ENCODE measurements at regions not wholly inside any gene's neighbourhood (a gene's known extent, or its start where the extent isn't known, plus 50 kb on each side); places are given as distances from the start of the nearest gene placed in this dataset.
"Not testable (repeated sequence)": the region's sequence is repeated elsewhere in the genome, so short reads cannot be mapped to it uniquely, and the experiment has no call there.

DNA sequence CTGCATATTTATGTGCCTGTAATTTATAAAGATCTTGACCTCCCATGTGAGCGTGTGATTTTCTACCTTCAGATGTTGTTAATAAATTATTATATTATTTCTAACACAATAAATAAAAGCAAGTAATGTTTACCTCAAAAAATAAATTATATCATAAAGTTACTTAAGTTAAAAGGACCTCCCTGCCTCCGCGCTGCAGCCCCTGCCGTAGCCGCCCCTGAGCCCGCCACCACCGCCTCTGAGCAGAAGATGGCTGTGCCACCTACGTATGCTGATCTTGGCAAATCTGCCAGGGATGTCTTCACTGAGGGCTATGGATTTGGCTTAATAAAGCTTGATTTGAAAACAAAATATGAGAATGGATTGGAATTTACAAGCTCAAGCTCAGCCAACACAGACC is 119.6 kb upstream of the BRWD3 start:
- H3K9me3 Mint-ChIP-seq: peaks cover 0 to 13% of the 10 kb centered on the region in 2 donors

GRCh38 chrX:80917919-80918318 is 108.2 kb upstream of the BRWD3 start:
- no peaks in the 10 kb centered on the region for H3K4me1 Mint-ChIP-seq
- H3K27ac Mint-ChIP-seq: peak overlapping the region in 1 of 2 donors; percentile 33
- no peak overlapping the region for H3K4me3 Mint-ChIP-seq
- no peak for DNase-seq
- no peaks in the 10 kb centered on the region for H3K9me3 Mint-ChIP-seq
- ATAC-seq: no peak
- H3K27me3 Mint-ChIP-seq: no peaks in the 10 kb centered on the region

More for the DNA sequence above, 119.6 kb upstream of the BRWD3 start:
- ATAC-seq (no peak), DNase-seq (no peak)
- H3K27ac Mint-ChIP-seq: no peak overlapping the region
- no peak overlapping the region for H3K4me3 Mint-ChIP-seq
- H3K4me1 Mint-ChIP-seq: no peaks in the 10 kb centered on the region
- H3K27me3 Mint-ChIP-seq: no peaks in the 10 kb centered on the region

DNA sequence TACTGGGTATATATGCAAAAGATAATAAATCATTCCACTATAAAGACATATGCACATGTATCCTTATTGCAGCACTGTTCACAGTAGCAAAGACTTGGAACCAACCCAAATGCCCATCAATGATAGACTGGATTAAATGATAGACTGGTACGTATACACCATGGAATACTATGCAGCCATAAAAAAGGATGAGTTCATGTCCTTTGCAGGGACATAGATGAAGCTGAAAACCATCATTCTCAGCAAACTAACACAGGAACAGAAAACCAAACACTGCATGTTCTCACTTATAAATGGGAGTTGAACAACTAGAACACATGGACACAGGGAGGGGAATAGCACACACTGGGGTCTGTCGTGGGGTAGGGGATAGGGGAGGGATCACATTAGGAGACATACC is 102.7 kb upstream of the BRWD3 start:
- ATAC-seq, H3K4me1 Mint-ChIP-seq, H3K4me3 Mint-ChIP-seq, H3K27me3 Mint-ChIP-seq, H3K27ac Mint-ChIP-seq, DNase-seq: not testable (repeated sequence)
- H3K9me3 Mint-ChIP-seq: peaks cover 16 to 35% of the 10 kb centered on the region in 2 donors

- no peak for ATAC-seq
- Mint-ChIP-seq H3K4me1 (no peaks in the 10 kb centered on the region), H3K9me3 (no peaks in the 10 kb centered on the region), H3K27me3 (no peaks in the 10 kb centered on the region), H3K4me3 (no peak overlapping the region), H3K27ac (no peak overlapping the region)
- no peak for DNase-seq
Measured at GRCh38 chrX:80879916-80880315, 70.2 kb upstream of the BRWD3 start.

- H3K27me3 Mint-ChIP-seq: no peaks in the 10 kb centered on the region
- no peak overlapping the region for H3K4me3 Mint-ChIP-seq
- no peaks in the 10 kb centered on the region for H3K9me3 Mint-ChIP-seq
- H3K4me1 Mint-ChIP-seq: no peaks in the 10 kb centered on the region
- no peak for DNase-seq
- no peak overlapping the region for H3K27ac Mint-ChIP-seq
- no peak for ATAC-seq
Measured at GRCh38 chrX:80879143-80879542, 69.5 kb upstream of the BRWD3 start.

GRCh38 chrX:80876877-80877276 is 67.2 kb upstream of the BRWD3 start:
- Mint-ChIP-seq H3K27ac (no peak overlapping the region), H3K4me3 (no peak overlapping the region), H3K9me3 (no peaks in the 10 kb centered on the region), H3K27me3 (no peaks in the 10 kb centered on the region), H3K4me1 (no peaks in the 10 kb centered on the region)
- ATAC-seq: no peak
- no peak for DNase-seq
